MCF 10A (cell line): ENCODE measurements at regions not wholly inside any gene's neighbourhood (a gene's known extent, or its start where the extent isn't known, plus 50 kb on each side); places are given as distances from the start of the nearest gene placed in this dataset.

Experiments used
- BruUV-seq: library from RNA; stranded (reverse); fragments of 400-500 nt; replicated peaks from 2 replicates; lab custom pipeline; 2021; lab: Mats Ljungman, UMichigan
- CTCF ChIA-PET: fragments of 300-600 bp; sonication (Branson Sonifier 250); formaldehyde crosslinking; extraction: SDS; loops from one replicate; lab custom pipeline; 2021; ENCODE audit warnings: antibody characterized with exemption, inconsistent platforms; lab: Yijun Ruan, JAX
- POLR2A ChIA-PET: fragments of 300-600, 350-650 bp; sonication (Branson Sonifier 250); formaldehyde crosslinking; extraction: SDS; loops from one replicate; lab custom pipeline; 2020; ENCODE audit warnings: antibody characterized with exemption, inconsistent platforms; lab: Yijun Ruan, JAX
- DNase-seq: peaks from one replicate; pipeline ENCODE4 v3.0.0-alpha.2; 2018; ENCODE audit not compliant: unreplicated experiment
- H3K27ac Mint-ChIP-seq: one replicate; pipeline ENCODE4 v1.8.0; 2022; ENCODE audit warnings: mild to moderate bottlenecking, low read depth, mixed read lengths; ENCODE audit not compliant: unreplicated experiment
- H3K27me3 Mint-ChIP-seq: one replicate; pipeline ENCODE4 v1.8.0; 2022; ENCODE audit warnings: mixed read lengths; ENCODE audit not compliant: insufficient read depth, unreplicated experiment
- H3K36me3 Mint-ChIP-seq: one replicate; pipeline ENCODE4 v1.8.0; 2022; ENCODE audit warnings: mild to moderate bottlenecking, moderate library complexity, mixed read lengths; ENCODE audit not compliant: insufficient read depth, unreplicated experiment
- H3K4me1 Mint-ChIP-seq: one replicate; pipeline ENCODE4 v1.8.0; 2022; ENCODE audit warnings: mixed read lengths; ENCODE audit not compliant: insufficient read depth, unreplicated experiment
- H3K4me3 Mint-ChIP-seq: one replicate; pipeline ENCODE4 v1.8.0; 2022; ENCODE audit warnings: mild to moderate bottlenecking, moderate library complexity, mixed read lengths; ENCODE audit not compliant: unreplicated experiment
- H3K9me3 Mint-ChIP-seq: one replicate; pipeline ENCODE4 v1.8.0; 2022; ENCODE audit warnings: mixed read lengths; ENCODE audit not compliant: unreplicated experiment
- intact Hi-C: fragments of 100-400 bp; cut with micrococcal nuclease; formaldehyde crosslinking; loops from 2 replicates; pipeline ENCODE4 v1.14.1; 2022
- TF ChIP-seq, protein P1 (sequence below): fragments of 200-600 bp; IDR thresholded peaks from one replicate; pipeline ENCODE4 v1.8.0; 2022; ENCODE audit warnings: antibody characterized with exemption, mild to moderate bottlenecking; ENCODE audit not compliant: unreplicated experiment

- CTCF ChIA-PET = interaction anchor here (0.6 kb wide), 1 partner anchor 1295 kb away, joined by 3 read pairs; no protein-coding TSS in a partner anchor
- no TSS peak for BruUV-seq
- H3K9me3 Mint-ChIP-seq = no peaks in the 10 kb centered on the region
- no peak overlapping the region for H3K4me3 Mint-ChIP-seq
- DNase-seq = no peak
- TF ChIP-seq, protein P1, sequence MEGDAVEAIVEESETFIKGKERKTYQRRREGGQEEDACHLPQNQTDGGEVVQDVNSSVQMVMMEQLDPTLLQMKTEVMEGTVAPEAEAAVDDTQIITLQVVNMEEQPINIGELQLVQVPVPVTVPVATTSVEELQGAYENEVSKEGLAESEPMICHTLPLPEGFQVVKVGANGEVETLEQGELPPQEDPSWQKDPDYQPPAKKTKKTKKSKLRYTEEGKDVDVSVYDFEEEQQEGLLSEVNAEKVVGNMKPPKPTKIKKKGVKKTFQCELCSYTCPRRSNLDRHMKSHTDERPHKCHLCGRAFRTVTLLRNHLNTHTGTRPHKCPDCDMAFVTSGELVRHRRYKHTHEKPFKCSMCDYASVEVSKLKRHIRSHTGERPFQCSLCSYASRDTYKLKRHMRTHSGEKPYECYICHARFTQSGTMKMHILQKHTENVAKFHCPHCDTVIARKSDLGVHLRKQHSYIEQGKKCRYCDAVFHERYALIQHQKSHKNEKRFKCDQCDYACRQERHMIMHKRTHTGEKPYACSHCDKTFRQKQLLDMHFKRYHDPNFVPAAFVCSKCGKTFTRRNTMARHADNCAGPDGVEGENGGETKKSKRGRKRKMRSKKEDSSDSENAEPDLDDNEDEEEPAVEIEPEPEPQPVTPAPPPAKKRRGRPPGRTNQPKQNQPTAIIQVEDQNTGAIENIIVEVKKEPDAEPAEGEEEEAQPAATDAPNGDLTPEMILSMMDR = no peak
- H3K27me3 Mint-ChIP-seq = peaks cover 51% of the 10 kb centered on the region
- no peaks in the 10 kb centered on the region for H3K4me1 Mint-ChIP-seq
- intact Hi-C loops = no loop called here
- POLR2A ChIA-PET = no interaction called here
- no peak overlapping the region for H3K27ac Mint-ChIP-seq
- H3K36me3 Mint-ChIP-seq = no peaks in the 10 kb centered on the region
Observed at GRCh38 chr16:73384506-73385089, 336.7 kb upstream of the ZFHX3 start.

GRCh38 chr16:73383988-73384365 lies 336.0 kb upstream of the ZFHX3 start:
- Mint-ChIP-seq H3K9me3 (no peaks in the 10 kb centered on the region), H3K27me3 (peaks cover 57% of the 10 kb centered on the region), H3K27ac (no peak overlapping the region), H3K4me3 (no peak overlapping the region), H3K36me3 (no peaks in the 10 kb centered on the region), H3K4me1 (no peaks in the 10 kb centered on the region)
- TF ChIP-seq, protein P1 = no peak
- CTCF ChIA-PET = interaction anchor here (0.6 kb wide), 1 partner anchor 1294 kb away, joined by 3 read pairs; no protein-coding TSS in a partner anchor
- no peak for DNase-seq
- POLR2A ChIA-PET = no interaction called here
- intact Hi-C loops = no loop called here
- BruUV-seq = no TSS peak

GRCh38 chr16:73383195-73383987 lies 335.5 kb upstream of the ZFHX3 start:
- peaks cover 57% of the 10 kb centered on the region for H3K27me3 Mint-ChIP-seq
- no peaks in the 10 kb centered on the region for H3K4me1 Mint-ChIP-seq
- intact Hi-C loops = no loop called here
- CTCF ChIA-PET = no interaction called here
- H3K4me3 Mint-ChIP-seq = no peak overlapping the region
- POLR2A ChIA-PET = no interaction called here
- no TSS peak for BruUV-seq
- no peak for DNase-seq
- TF ChIP-seq, protein P1 = no peak
- H3K9me3 Mint-ChIP-seq = no peaks in the 10 kb centered on the region
- no peaks in the 10 kb centered on the region for H3K36me3 Mint-ChIP-seq
- H3K27ac Mint-ChIP-seq = no peak overlapping the region

DNA sequence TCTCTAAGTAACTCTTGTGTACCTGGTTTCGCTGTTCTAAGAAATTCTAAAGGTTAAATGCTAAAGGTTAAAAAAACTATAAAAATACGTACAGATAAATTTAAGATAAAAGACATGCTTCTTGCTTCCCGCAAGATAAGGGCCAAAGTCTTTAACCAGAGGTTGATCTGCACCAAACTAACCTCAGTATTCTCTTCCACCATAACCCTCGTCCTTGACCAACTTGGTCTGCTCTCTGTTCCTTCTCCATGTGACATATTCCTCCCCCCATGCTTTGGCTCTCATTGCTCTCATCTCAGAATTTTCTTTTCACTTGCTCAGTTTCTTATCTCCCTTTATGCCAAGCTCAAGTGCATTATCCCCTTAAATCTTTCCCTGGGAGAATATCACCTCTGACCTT lies 330.5 kb upstream of the ZFHX3 start:
- POLR2A ChIA-PET = no interaction called here
- no TSS peak for BruUV-seq
- Mint-ChIP-seq H3K36me3 (no peaks in the 10 kb centered on the region), H3K27me3 (peaks cover 49% of the 10 kb centered on the region), H3K4me1 (no peaks in the 10 kb centered on the region), H3K4me3 (no peak overlapping the region), H3K9me3 (no peaks in the 10 kb centered on the region), H3K27ac (no peak overlapping the region)
- intact Hi-C loops = no loop called here
- DNase-seq = no peak
- CTCF ChIA-PET = no interaction called here
- TF ChIP-seq, protein P1 = no peak
